HEK293 (cell line): ENCODE measurements at regions not wholly inside any gene's neighbourhood (a gene's known extent, or its start where the extent isn't known, plus 50 kb on each side); places are given as distances from the start of the nearest gene placed in this dataset.
A peak's percentile ranks its signal among the peaks of the same experiment; 100 is the strongest.

Source experiments
- CTCF ChIA-PET: fragments of 350-600 bp; formaldehyde crosslinking; extraction: SDS; loops from one replicate; lab custom pipeline; 2021; ENCODE audit warnings: antibody characterized with exemption; lab: Yijun Ruan, JAX
- POLR2A ChIA-PET: fragments of 300-600 bp; formaldehyde crosslinking; extraction: SDS; loops from one replicate; lab custom pipeline; 2020; ENCODE audit warnings: antibody characterized with exemption, inconsistent platforms; lab: Yijun Ruan, JAX
- H3K27ac ChIP-seq: fragments of 200-500 bp; sonication (Bioruptor generic); 2 replicates; pipeline ENCODE4 v1.5.1; 2014; ENCODE audit warnings: low read depth, low read length, control low read depth, inconsistent platforms; ENCODE audit errors: extremely low read depth
- H3K36me3 ChIP-seq, 2 experiments: fragments of 200-500 bp in 1 of 2; sonication (Bioruptor generic) in 1 of 2; 1 replicate in 1 of 2; 2 replicates in 1 of 2; pipeline ENCODE4 v1.5.1; 2014 to 2017; ENCODE audit warnings: inconsistent platforms in 2 of 2, low read length in 2 of 2; ENCODE audit not compliant: control insufficient read depth in 2 of 2, insufficient read depth in 1 of 2
- H3K4me1 ChIP-seq: fragments of 200-500 bp; sonication (Bioruptor generic); 2 replicates; pipeline ENCODE4 v1.5.1; 2014; ENCODE audit warnings: mild to moderate bottlenecking, low read length, inconsistent platforms; ENCODE audit not compliant: control insufficient read depth, insufficient read depth
- H3K4me3 ChIP-seq: 2 replicates; pipeline ENCODE4 v1.5.1; 2011; ENCODE audit warnings: low read depth, mild to moderate bottlenecking, control low read depth, low read length, moderate library complexity
- H3K9me3 ChIP-seq: fragments of 200-500 bp; sonication (Bioruptor generic); 2 replicates; pipeline ENCODE4 v1.5.1; 2014; ENCODE audit warnings: low read depth, low read length, inconsistent platforms; ENCODE audit not compliant: control insufficient read depth, insufficient read depth
- HOXC10 ChIP-seq: sonication (generic); formaldehyde crosslinking; IDR thresholded peaks from 2 replicates; pipeline ENCODE4 v1.8.1; 2023; ENCODE audit warnings: mild to moderate bottlenecking, missing genetic modification reagents
- OSR2 ChIP-seq: fragments of 450-650 bp; formaldehyde crosslinking; IDR thresholded peaks from 2 replicates; pipeline ENCODE4 v1.5.1; 2016; ENCODE audit warnings: missing biosample characterization, missing genetic modification characterization
- OVOL3 ChIP-seq: fragments of 450-650 bp; formaldehyde crosslinking; IDR thresholded peaks from 2 replicates; pipeline ENCODE4 v1.5.1; 2016; ENCODE audit warnings: missing biosample characterization, missing genetic modification characterization
- WT1 ChIP-seq: fragments of 450-650 bp; formaldehyde crosslinking; IDR thresholded peaks from 2 replicates; pipeline ENCODE4 v1.5.1; 2016; ENCODE audit warnings: missing biosample characterization, missing genetic modification characterization
- ZBTB17 ChIP-seq: fragments of 450-650 bp; formaldehyde crosslinking; IDR thresholded peaks from 2 replicates; pipeline ENCODE4 v1.5.1; 2016; ENCODE audit warnings: missing biosample characterization, missing genetic modification characterization
- ZFP3 ChIP-seq: fragments of 450-650 bp; formaldehyde crosslinking; IDR thresholded peaks from 2 replicates; pipeline ENCODE4 v1.5.1; 2016; ENCODE audit warnings: low read depth, missing biosample characterization, missing genetic modification characterization
- ZFP41 ChIP-seq: fragments of 450-650 bp; formaldehyde crosslinking; IDR thresholded peaks from 2 replicates; pipeline ENCODE4 v1.5.1; 2016; ENCODE audit warnings: missing biosample characterization, missing genetic modification characterization, borderline replicate concordance
- ZIC2 ChIP-seq: fragments of 450-650 bp; formaldehyde crosslinking; IDR thresholded peaks from 2 replicates; pipeline ENCODE4 v1.5.1; 2016; ENCODE audit warnings: missing biosample characterization, missing genetic modification characterization
- ZNF146 ChIP-seq: fragments of 450-650 bp; formaldehyde crosslinking; IDR thresholded peaks from 2 replicates; pipeline ENCODE4 v1.5.1; 2016; ENCODE audit warnings: missing biosample characterization, missing genetic modification characterization
- ZNF157 ChIP-seq: fragments of 450-650 bp; formaldehyde crosslinking; IDR thresholded peaks from 2 replicates; pipeline ENCODE4 v1.5.1; 2016; ENCODE audit warnings: missing biosample characterization, missing genetic modification characterization
- ZNF404 ChIP-seq: fragments of 450-650 bp; formaldehyde crosslinking; IDR thresholded peaks from 2 replicates; pipeline ENCODE4 v1.5.1; 2017; ENCODE audit warnings: missing biosample characterization, missing genetic modification characterization
- ZNF626 ChIP-seq: fragments of 450-650 bp; sonication (Bioruptor Pico); formaldehyde crosslinking; IDR thresholded peaks from 2 replicates; pipeline ENCODE4 v1.5.1; 2018; ENCODE audit warnings: missing biosample characterization, missing genetic modification characterization, inconsistent platforms
- ZNF677 ChIP-seq: fragments of 450-650 bp; IDR thresholded peaks from 2 replicates; pipeline ENCODE4 v1.5.0; 2018; ENCODE audit warnings: missing biosample characterization, mild to moderate bottlenecking, missing genetic modification characterization, moderate library complexity
- ZNF792 ChIP-seq: fragments of 450-650 bp; formaldehyde crosslinking; IDR thresholded peaks from 2 replicates; pipeline ENCODE4 v1.5.1; 2016; ENCODE audit warnings: missing biosample characterization, missing genetic modification characterization
- TF ChIP-seq, protein P1 (sequence below): fragments of 450-650 bp; formaldehyde crosslinking; IDR thresholded peaks from 2 replicates; pipeline ENCODE4 v1.5.1; 2016; ENCODE audit warnings: missing biosample characterization, missing genetic modification characterization, low read depth
- TF ChIP-seq, protein P2 (sequence below): fragments of 450-650 bp; formaldehyde crosslinking; IDR thresholded peaks from 2 replicates; pipeline ENCODE4 v1.5.1; 2017; ENCODE audit warnings: missing biosample characterization, missing genetic modification characterization
- TF ChIP-seq, protein P3 (sequence below): fragments of 450-650 bp; formaldehyde crosslinking; conservative IDR thresholded peaks from 2 replicates; pipeline ENCODE4 v1.5.1; 2016; ENCODE audit warnings: low read depth, missing biosample characterization, missing genetic modification characterization

- TF ChIP-seq, protein P1, sequence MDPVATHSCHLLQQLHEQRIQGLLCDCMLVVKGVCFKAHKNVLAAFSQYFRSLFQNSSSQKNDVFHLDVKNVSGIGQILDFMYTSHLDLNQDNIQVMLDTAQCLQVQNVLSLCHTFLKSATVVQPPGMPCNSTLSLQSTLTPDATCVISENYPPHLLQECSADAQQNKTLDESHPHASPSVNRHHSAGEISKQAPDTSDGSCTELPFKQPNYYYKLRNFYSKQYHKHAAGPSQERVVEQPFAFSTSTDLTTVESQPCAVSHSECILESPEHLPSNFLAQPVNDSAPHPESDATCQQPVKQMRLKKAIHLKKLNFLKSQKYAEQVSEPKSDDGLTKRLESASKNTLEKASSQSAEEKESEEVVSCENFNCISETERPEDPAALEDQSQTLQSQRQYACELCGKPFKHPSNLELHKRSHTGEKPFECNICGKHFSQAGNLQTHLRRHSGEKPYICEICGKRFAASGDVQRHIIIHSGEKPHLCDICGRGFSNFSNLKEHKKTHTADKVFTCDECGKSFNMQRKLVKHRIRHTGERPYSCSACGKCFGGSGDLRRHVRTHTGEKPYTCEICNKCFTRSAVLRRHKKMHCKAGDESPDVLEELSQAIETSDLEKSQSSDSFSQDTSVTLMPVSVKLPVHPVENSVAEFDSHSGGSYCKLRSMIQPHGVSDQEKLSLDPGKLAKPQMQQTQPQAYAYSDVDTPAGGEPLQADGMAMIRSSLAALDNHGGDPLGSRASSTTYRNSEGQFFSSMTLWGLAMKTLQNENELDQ (tag by site-specific recombination), result no peak
- TF ChIP-seq ZNF404 (tag by site-specific recombination), result no peak
- TF ChIP-seq ZNF626 (tag by site-specific recombination), result no peak
- TF ChIP-seq, protein P2, sequence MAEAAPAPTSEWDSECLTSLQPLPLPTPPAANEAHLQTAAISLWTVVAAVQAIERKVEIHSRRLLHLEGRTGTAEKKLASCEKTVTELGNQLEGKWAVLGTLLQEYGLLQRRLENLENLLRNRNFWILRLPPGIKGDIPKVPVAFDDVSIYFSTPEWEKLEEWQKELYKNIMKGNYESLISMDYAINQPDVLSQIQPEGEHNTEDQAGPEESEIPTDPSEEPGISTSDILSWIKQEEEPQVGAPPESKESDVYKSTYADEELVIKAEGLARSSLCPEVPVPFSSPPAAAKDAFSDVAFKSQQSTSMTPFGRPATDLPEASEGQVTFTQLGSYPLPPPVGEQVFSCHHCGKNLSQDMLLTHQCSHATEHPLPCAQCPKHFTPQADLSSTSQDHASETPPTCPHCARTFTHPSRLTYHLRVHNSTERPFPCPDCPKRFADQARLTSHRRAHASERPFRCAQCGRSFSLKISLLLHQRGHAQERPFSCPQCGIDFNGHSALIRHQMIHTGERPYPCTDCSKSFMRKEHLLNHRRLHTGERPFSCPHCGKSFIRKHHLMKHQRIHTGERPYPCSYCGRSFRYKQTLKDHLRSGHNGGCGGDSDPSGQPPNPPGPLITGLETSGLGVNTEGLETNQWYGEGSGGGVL, result no peak
- TF ChIP-seq, all 188 proteins: peak for 0
Measured at GRCh38 chr1:113253590-113253989, 136.7 kb upstream of the MAGI3 start (continued).

DNA sequence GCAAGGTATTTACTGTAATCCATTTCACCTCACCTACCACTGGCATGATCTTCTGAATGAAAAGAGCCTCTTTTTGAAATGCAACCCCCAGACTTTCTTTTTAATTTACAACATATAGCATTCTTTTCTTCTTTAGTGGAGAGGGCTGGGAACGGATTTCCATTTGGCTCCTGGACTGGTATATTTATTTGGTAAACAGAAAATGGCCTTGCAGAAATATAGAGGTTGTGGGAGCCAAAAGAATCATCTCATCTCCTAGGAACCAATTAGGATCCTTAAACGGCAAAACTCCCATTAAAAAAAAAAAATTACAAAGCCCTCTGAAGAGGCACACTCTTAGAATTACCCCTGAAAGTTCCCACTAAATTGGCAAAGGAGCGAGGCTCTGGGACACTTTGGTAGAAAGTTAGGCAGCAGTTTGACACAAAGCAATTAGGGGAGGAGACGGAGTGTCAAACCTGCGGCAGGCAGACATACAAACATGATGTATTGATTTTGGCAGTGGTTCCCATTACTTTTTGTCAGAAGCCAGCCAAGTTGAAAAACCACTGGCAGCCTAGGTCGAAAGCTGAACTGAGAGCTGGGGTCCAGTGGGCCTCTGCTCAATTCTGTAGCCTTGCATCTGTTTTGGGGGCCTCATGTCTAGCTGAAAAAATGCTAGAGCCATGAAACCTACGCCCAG lies 135.1 kb upstream of the MAGI3 start:
- Histone ChIP-seq H3K4me1 (peaks cover 3% of the 10 kb centered on the region; the same call in 1 of the 2 replicates), H3K9me3 (no peaks in the 10 kb centered on the region), H3K4me3 (no peak overlapping the region), H3K36me3 (no peaks in the 10 kb centered on the region), H3K27ac (no peak overlapping the region)
- ChIA-PET POLR2A (no interaction called here), CTCF (interaction anchor here (0.6 kb wide), 1 partner anchor 42 kb away, joined by 4 read pairs; no protein-coding TSS in a partner anchor)
- TF ChIP-seq ZNF146, result no peak
- TF ChIP-seq OVOL3 (tag by site-specific recombination), result no peak
- TF ChIP-seq ZFP41 (tag by site-specific recombination), result no peak
- 0 out of 2 replicates have a peak, but pooled peaks have one; percentile 22 for TF ChIP-seq OSR2 (tag by site-specific recombination)
- TF ChIP-seq HOXC10, result no peak
- peak; percentile 46; the same call in 1 of the 2 replicates for TF ChIP-seq WT1 (tag by site-specific recombination)
- no peak for TF ChIP-seq ZFP3
- TF ChIP-seq ZNF677 (tag by site-specific recombination), result no peak
- TF ChIP-seq ZIC2 (tag by site-specific recombination), result no peak

GRCh38 chr1:113255720-113256347 lies 134.5 kb upstream of the MAGI3 start:
- TF ChIP-seq OSR2 (tag by site-specific recombination) (peak; percentile 41), ZFP3 (no peak), ZNF792 (tag by site-specific recombination) (no peak), ZNF157 (0 out of 2 replicates have a peak, but pooled peaks have one; percentile 9)
- TF ChIP-seq, all 188 proteins: peak for 2
- POLR2A ChIA-PET, result no interaction called here
- H3K27ac ChIP-seq, result no peak overlapping the region

GRCh38 chr1:113256348-113256729 lies 134.0 kb upstream of the MAGI3 start:
- Histone ChIP-seq H3K4me1 (peaks cover 3% of the 10 kb centered on the region; the same call in 1 of the 2 replicates), H3K36me3 (no peaks in the 10 kb centered on the region), H3K4me3 (no peak overlapping the region), H3K9me3 (no peaks in the 10 kb centered on the region), H3K27ac (no peak overlapping the region)
- TF ChIP-seq ZBTB17, result peak; percentile 67
- TF ChIP-seq, protein P3, sequence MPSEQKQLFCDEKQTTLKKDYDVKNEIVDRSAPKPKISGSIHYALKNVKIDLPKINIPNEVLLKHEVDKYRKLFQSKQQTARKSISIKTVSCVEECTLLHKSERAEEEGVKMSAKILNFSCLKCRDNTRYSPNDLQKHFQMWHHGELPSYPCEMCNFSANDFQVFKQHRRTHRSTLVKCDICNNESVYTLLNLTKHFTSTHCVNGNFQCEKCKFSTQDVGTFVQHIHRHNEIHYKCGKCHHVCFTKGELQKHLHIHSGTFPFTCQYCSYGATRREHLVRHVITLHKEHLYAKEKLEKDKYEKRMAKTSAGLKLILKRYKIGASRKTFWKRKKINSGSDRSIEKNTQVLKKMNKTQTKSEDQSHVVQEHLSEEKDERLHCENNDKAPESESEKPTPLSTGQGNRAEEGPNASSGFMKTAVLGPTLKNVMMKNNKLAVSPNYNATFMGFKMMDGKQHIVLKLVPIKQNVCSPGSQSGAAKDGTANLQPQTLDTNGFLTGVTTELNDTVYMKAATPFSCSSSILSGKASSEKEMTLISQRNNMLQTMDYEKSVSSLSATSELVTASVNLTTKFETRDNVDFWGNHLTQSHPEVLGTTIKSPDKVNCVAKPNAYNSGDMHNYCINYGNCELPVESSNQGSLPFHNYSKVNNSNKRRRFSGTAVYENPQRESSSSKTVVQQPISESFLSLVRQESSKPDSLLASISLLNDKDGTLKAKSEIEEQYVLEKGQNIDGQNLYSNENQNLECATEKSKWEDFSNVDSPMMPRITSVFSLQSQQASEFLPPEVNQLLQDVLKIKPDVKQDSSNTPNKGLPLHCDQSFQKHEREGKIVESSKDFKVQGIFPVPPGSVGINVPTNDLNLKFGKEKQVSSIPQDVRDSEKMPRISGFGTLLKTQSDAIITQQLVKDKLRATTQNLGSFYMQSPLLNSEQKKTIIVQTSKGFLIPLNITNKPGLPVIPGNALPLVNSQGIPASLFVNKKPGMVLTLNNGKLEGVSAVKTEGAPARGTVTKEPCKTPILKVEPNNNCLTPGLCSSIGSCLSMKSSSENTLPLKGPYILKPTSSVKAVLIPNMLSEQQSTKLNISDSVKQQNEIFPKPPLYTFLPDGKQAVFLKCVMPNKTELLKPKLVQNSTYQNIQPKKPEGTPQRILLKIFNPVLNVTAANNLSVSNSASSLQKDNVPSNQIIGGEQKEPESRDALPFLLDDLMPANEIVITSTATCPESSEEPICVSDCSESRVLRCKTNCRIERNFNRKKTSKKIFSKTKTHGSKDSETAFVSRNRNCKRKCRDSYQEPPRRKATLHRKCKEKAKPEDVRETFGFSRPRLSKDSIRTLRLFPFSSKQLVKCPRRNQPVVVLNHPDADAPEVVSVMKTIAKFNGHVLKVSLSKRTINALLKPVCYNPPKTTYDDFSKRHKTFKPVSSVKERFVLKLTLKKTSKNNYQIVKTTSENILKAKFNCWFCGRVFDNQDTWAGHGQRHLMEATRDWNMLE (tag by site-specific recombination), result no peak
- ChIA-PET POLR2A (no interaction called here), CTCF (interaction anchor here (1.2 kb wide), 1 partner anchor 50 kb away, joined by 4 read pairs; no protein-coding TSS in a partner anchor)

More at GRCh38 chr1:113255720-113256347, 134.5 kb upstream of the MAGI3 start:
- CTCF ChIA-PET, result interaction anchor here (0.6 to 1.2 kb wide), 2 partner anchors 43 to 50 kb away, joined by 4 read pairs; no protein-coding TSS in a partner anchor
- H3K4me3 ChIP-seq, result no peak overlapping the region
- H3K36me3 ChIP-seq, result no peaks in the 10 kb centered on the region
- no peaks in the 10 kb centered on the region for H3K9me3 ChIP-seq
- peaks cover 3% of the 10 kb centered on the region; the same call in 1 of the 2 replicates for H3K4me1 ChIP-seq
